ENCODE measurements at regions not wholly inside any gene's neighbourhood (a gene's known extent, or its start where the extent isn't known, plus 50 kb on each side); places are given as distances from the start of the nearest gene placed in this dataset.

DNA sequence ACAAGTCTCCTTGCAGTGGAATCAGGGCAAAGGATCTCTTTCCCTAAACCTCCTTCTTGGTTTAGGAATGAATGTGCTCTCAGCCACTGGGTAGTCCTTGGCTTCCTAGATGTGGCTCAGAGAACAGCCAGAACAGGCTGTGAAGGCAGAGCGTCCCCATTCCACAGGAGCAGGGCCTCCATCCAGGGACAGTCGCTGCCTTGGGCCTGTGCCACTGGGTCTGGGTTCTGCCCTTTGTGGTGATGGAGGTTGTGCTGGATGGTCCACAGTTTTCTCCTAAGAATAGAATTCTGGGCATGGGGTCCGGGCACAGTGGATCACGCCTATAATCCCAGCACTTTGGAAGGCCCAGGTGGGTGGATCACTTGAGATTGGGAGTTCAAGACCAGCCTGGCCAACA lies 516.5 kb upstream of the RAB6C start:
- no peak for TF ChIP-seq SPI1 (IDR thresholded peaks at IDR 0.05; ENCODE audit: borderline replicate concordance, low read depth)
- TF ChIP-seq POLR2AphosphoS5 (IDR thresholded peaks at IDR 0.05; ENCODE audit: low read depth), result no peak
- TF ChIP-seq, protein P1, sequence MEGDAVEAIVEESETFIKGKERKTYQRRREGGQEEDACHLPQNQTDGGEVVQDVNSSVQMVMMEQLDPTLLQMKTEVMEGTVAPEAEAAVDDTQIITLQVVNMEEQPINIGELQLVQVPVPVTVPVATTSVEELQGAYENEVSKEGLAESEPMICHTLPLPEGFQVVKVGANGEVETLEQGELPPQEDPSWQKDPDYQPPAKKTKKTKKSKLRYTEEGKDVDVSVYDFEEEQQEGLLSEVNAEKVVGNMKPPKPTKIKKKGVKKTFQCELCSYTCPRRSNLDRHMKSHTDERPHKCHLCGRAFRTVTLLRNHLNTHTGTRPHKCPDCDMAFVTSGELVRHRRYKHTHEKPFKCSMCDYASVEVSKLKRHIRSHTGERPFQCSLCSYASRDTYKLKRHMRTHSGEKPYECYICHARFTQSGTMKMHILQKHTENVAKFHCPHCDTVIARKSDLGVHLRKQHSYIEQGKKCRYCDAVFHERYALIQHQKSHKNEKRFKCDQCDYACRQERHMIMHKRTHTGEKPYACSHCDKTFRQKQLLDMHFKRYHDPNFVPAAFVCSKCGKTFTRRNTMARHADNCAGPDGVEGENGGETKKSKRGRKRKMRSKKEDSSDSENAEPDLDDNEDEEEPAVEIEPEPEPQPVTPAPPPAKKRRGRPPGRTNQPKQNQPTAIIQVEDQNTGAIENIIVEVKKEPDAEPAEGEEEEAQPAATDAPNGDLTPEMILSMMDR (IDR thresholded peaks at IDR 0.05; ENCODE audit: insufficient read depth, low read length), result no peak
- no peak for TF ChIP-seq GABPA (IDR thresholded peaks at IDR 0.05; ENCODE audit: low read depth)
- TF ChIP-seq, protein P2, sequence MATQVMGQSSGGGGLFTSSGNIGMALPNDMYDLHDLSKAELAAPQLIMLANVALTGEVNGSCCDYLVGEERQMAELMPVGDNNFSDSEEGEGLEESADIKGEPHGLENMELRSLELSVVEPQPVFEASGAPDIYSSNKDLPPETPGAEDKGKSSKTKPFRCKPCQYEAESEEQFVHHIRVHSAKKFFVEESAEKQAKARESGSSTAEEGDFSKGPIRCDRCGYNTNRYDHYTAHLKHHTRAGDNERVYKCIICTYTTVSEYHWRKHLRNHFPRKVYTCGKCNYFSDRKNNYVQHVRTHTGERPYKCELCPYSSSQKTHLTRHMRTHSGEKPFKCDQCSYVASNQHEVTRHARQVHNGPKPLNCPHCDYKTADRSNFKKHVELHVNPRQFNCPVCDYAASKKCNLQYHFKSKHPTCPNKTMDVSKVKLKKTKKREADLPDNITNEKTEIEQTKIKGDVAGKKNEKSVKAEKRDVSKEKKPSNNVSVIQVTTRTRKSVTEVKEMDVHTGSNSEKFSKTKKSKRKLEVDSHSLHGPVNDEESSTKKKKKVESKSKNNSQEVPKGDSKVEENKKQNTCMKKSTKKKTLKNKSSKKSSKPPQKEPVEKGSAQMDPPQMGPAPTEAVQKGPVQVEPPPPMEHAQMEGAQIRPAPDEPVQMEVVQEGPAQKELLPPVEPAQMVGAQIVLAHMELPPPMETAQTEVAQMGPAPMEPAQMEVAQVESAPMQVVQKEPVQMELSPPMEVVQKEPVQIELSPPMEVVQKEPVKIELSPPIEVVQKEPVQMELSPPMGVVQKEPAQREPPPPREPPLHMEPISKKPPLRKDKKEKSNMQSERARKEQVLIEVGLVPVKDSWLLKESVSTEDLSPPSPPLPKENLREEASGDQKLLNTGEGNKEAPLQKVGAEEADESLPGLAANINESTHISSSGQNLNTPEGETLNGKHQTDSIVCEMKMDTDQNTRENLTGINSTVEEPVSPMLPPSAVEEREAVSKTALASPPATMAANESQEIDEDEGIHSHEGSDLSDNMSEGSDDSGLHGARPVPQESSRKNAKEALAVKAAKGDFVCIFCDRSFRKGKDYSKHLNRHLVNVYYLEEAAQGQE (IDR thresholded peaks at IDR 0.05; ENCODE audit: insufficient replicate concordance, low read depth), result no peak
- H3K27me3 ChIP-seq (ENCODE audit: insufficient read depth, poor library complexity, severe bottlenecking), result no peaks in the 10 kb centered on the region
- H3K27ac ChIP-seq (replicated peaks), result no peak overlapping the region
- no peak for DNase-seq (ENCODE audit: low read depth in 1 of 2, low spot score in 1 of 2)
- no peak overlapping the region for H3K4me3 ChIP-seq (replicated peaks; ENCODE audit: insufficient read depth, low read length)

DNA sequence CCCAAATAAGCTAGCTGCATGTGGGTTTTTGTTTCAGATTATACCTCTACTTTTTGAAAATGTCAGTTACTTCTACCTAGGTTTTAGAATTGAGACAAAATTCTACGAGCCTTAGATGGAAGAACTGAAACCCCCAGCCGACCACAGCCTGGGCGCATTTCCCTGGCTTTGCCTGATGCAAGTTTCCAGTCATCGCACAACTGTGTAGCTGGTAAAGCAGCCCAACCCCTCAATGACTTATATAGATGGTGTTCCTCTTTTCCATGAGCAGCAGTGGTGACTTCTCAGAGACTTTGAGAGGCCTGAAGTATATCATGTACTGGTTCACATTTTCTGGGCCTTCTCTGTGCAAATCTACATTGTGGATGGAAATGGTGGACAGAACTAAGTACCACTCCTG lies 515.4 kb upstream of the RAB6C start:
- no peaks in the 10 kb centered on the region for H3K27me3 ChIP-seq (ENCODE audit: insufficient read depth, poor library complexity, severe bottlenecking)
- no peak overlapping the region for H3K4me3 ChIP-seq (replicated peaks; ENCODE audit: insufficient read depth, low read length)
- no peak overlapping the region for H3K27ac ChIP-seq (replicated peaks)
- TF ChIP-seq, protein P2 (IDR thresholded peaks at IDR 0.05; ENCODE audit: insufficient replicate concordance, low read depth), result no peak
- TF ChIP-seq POLR2AphosphoS5 (IDR thresholded peaks at IDR 0.05; ENCODE audit: low read depth), result no peak
- no peak for TF ChIP-seq SPI1 (IDR thresholded peaks at IDR 0.05; ENCODE audit: borderline replicate concordance, low read depth)
- TF ChIP-seq GABPA (IDR thresholded peaks at IDR 0.05; ENCODE audit: low read depth), result no peak
- TF ChIP-seq, protein P1 (IDR thresholded peaks at IDR 0.05; ENCODE audit: insufficient read depth, low read length), result no peak
- DNase-seq (ENCODE audit: low read depth in 1 of 2, low spot score in 1 of 2), result no peak

DNA sequence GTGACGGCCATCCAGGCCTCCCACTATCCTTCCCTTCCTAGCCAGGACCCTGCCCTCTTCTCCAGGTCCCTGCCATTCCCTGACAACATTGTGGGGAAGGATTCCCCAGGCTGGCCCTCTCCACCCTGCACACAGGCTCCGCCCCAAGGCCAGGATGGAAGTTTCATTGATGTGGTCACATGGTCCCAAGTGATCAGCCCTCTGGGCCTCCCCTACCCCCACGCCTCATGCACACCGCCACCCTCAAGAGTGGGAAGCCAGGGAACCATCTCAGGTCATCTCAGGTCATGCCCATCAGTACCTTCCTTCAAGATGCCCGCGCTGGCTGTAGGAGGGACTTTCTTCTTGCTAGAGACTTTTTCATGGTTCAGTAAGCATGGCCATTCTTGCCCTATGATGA lies 514.8 kb upstream of the RAB6C start:
- TF ChIP-seq, protein P2 (IDR thresholded peaks at IDR 0.05; ENCODE audit: insufficient replicate concordance, low read depth), result no peak
- TF ChIP-seq, protein P1 (IDR thresholded peaks at IDR 0.05; ENCODE audit: insufficient read depth, low read length), result no peak
- no peak for TF ChIP-seq SPI1 (IDR thresholded peaks at IDR 0.05; ENCODE audit: borderline replicate concordance, low read depth)
- no peak for DNase-seq (ENCODE audit: low read depth in 1 of 2, low spot score in 1 of 2)
- no peak overlapping the region for H3K27ac ChIP-seq (replicated peaks)
- H3K4me3 ChIP-seq (replicated peaks; ENCODE audit: insufficient read depth, low read length), result no peak overlapping the region
- H3K27me3 ChIP-seq (ENCODE audit: insufficient read depth, poor library complexity, severe bottlenecking), result no peaks in the 10 kb centered on the region

Data from HL-60 (cell line).